ENCODE measurements at regions not wholly inside any gene's neighbourhood (a gene's known extent, or its start where the extent isn't known, plus 50 kb on each side); places are given as distances from the start of the nearest gene placed in this dataset.

GRCh38 chr9:96087669-96088299 lies 212.3 kb downstream of the ERCC6L2 start:
- no peak for DNase-seq (ENCODE audit: low spot score)

DNA sequence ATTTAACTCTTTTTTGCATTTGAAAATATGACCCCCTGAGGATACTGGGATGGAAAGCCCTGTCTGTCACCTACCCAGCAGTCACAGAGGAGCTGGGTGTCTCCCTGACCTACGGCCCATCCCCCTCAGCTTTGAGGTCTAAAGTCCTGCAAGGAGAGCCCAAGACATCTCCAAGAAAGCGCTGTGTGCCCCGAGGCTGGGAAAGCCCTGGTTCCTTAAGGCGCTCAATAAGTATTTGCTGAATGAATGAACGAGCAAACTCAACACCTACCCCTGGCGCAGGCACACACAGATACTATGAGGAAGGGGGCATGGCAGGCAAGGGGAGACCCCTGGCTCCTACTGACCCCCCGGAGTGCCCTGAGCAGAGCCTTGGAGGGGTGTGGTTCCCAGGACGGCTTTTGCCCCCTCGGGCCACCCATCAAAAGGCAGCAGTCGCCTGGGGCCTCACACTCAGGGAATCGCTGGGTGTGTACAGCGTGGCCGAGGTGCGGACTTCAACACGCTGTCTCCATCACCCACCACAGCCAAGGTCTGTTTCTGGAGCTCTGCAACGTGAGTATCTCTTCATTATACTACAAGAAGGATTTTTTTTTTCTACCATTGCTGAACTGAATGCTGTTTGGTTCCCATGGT lies 211.6 kb downstream of the ERCC6L2 start:
- no peak for DNase-seq (ENCODE audit: low spot score)

DNA sequence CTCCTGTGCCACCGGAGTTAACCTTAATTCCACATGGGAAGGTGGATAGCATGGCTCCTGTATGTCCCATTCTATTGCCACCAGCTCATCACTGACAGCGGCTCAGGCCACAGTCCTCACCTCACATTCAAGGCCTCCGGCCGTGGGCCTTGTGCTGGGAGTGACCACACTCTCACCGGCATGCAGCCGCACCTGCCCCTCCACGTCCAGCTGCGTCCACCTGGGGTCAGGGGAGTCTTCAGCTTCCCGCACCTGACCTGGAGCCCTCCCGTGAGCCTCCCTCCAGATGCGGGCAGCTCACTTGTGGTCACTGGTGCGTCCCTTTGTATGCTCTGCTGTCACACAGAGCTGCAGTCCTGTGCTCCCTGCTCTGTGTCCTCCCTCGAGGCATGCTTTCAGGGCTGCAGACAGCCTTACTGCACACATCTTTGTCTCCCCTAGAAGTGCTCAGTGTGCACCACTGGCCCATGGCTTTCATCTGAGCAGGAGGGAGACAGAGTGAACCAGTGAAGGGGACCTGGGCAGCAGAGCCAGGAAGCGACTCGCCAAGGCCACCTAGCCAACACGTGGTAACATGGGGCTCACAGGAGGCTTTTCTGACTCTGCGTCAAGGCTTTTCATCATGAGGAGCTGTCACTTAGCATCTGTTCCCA lies 210.1 kb downstream of the ERCC6L2 start:
- DNase-seq (ENCODE audit: low spot score), result no peak

- DNase-seq (ENCODE audit: low spot score), result no peak
These were observed 208.8 kb downstream of the ERCC6L2 start for GRCh38 chr9:96084331-96084734.

DNA sequence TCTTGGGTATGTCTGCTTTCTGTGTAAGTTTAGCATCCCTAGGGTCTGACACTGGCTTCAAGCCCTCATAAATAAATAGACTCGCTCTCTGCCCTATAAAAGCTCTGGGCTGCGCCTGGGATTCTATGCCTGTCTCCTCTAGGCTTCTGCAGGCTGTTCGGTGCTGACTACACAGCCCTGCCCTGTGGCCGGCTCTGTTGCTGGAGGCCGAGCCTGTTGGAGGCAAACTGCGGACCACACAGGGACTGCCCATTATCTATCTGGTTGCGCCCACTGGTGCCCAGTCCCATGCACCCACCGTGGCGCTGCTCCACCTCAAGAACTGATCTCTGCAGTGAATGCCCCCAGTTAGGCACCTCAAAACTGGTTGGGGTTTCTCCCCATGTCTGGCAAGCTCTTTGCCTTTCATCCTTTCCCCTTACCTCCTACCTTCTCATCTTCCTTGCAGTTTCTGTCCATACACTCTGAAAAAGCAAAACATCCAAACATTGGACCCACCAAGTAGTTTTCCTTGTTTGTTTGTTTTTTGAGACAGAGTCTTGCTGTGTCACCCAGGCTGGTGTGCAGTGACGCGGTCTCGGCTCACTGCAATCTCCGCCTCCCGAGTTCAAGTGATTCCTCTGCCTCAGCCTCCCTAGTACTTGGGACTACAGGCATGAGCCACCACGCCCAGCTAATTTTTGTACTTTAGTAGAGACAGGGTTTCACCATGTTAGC lies 207.2 kb downstream of the ERCC6L2 start:
- DNase-seq (ENCODE audit: low spot score), result no peak

DNA sequence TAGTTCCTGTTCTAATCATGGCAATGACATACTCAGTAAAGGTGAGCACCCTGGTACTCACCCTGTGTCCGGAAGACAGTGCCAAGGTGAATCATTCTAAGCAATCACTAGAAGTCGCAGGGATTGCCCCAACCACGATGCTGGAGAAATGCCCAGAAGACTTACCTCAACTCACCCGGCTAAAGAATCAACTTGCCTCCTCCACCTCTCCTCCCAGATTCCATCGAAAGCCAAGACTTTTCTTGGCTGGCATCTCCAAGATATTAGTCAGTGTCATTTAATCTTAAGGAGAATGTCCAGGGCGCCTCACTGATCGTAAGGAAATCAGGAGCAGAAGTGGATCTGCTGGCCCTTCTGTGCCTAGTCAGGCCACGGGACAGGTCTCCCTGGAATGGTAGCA lies 204.9 kb downstream of the ERCC6L2 start:
- DNase-seq (ENCODE audit: low spot score), result peak; percentile 23

GRCh38 chr9:96079779-96080178 lies 204.3 kb downstream of the ERCC6L2 start:
- DNase-seq (ENCODE audit: low spot score), result no peak

DNA sequence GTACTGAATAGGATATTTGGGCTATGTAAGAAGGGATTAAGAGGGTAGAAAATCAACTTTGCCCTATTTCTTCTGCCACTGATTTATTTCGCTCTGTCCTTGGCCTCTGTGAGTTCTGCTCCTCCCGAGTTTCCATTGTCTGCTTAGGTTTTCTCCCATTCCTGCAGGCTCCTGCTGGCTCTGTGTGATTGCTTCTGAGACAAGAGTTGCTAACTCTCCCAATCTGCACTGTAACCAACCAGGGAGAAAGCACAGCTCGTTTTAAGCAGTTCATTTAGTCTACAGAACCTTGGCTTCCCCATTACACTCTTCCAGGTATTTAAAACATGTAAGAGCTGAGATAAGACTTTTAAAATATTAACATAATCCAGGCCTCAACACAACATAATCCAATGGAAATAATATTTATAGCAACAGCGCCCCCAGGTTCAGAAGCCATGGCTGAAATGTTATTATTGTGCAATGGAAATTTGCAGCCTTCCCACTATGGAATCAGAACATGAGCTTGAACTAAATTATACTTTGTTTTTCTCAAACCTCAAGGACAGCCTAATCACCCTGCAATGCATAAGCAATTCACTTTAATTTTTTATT lies 203.5 kb downstream of the ERCC6L2 start:
- no peak for DNase-seq (ENCODE audit: low spot score)

GRCh38 chr9:96075757-96076156 lies 200.3 kb downstream of the ERCC6L2 start:
- DNase-seq (ENCODE audit: low spot score), result no peak

GRCh38 chr9:96075111-96075510 lies 199.6 kb downstream of the ERCC6L2 start:
- no peak for DNase-seq (ENCODE audit: low spot score)

- no peak for DNase-seq (ENCODE audit: low spot score)
These were observed 198.3 kb downstream of the ERCC6L2 start for GRCh38 chr9:96073531-96074480.

DNA sequence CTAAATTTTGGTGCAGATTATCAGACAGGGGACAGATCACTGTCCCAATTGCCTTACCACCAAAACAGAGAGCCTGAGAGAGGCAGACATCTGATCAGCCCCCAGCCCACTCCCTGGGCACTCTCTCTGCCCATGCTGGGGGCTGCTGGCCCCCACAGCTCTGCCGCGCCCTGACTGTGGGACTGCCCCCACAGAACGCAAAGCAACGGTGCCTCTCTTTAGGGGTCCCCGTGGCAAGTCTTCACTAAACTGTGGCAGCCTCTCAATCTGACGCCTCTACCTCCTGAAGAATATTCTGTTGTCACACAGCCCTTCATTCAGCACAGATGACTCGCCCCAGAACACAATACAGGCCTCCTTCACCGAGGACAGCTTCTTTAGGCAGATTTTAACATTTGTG lies 197.4 kb downstream of the ERCC6L2 start:
- no peak for DNase-seq (ENCODE audit: low spot score)

- no peak for DNase-seq (ENCODE audit: low spot score)
These were observed 196.3 kb downstream of the ERCC6L2 start for GRCh38 chr9:96071815-96072124.

GRCh38 chr9:96071076-96071814 lies 195.8 kb downstream of the ERCC6L2 start:
- DNase-seq (ENCODE audit: low spot score), result peak; percentile 60

DNA sequence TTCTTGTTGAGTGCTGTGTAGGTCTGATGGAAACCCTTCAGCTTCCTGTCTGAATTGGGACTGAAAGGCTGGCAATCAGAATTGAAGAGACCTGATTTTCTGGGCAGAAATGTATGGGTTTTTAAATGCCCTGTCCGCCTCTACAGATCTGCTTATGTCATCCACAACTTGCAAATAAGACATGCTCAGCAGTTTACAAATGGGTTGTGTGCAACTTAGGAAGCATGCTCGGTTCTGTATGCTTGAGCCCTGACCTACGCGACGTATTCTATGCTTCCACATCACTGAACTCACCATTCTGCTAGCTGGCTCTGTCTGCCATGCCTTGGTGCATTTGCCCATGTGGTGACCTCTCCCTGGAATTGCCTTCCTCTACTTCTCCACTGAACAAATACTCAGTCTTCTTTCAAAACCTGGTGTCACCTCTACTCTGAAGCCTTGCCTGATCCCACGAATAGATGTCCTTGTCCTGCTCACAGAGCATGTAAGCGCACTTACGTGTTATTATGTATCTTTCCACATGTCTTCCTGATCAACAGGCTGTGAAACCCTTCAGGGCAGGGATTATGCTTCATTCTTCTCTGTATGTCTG lies 194.2 kb downstream of the ERCC6L2 start:
- DNase-seq (ENCODE audit: low spot score), result no peak

- DNase-seq (ENCODE audit: low spot score), result no peak
These were observed 193.0 kb downstream of the ERCC6L2 start for GRCh38 chr9:96068511-96068910.

- no peak for DNase-seq (ENCODE audit: low spot score)
These were observed 192.1 kb downstream of the ERCC6L2 start for GRCh38 chr9:96067600-96067999.

DNA sequence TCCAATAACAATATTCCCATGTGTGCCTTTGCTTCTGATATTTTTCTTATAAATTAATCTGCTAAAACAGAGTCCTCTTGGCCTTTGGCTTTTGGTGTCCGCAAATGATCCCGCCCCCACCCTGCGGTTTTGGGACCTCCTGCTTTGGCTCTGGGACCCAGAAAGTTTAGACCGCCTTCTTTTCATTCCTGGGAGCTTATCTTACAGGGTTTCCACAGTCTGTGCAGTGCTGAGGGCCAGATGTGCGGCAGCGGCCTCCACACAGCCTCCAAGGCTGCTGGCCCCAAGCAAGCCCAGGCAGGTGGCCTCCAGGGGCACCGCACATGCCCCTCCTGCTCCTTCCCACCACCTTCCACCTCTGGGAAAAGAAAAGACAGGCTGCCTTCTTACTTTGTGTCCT lies 191.5 kb downstream of the ERCC6L2 start:
- DNase-seq (ENCODE audit: low spot score), result no peak

DNA sequence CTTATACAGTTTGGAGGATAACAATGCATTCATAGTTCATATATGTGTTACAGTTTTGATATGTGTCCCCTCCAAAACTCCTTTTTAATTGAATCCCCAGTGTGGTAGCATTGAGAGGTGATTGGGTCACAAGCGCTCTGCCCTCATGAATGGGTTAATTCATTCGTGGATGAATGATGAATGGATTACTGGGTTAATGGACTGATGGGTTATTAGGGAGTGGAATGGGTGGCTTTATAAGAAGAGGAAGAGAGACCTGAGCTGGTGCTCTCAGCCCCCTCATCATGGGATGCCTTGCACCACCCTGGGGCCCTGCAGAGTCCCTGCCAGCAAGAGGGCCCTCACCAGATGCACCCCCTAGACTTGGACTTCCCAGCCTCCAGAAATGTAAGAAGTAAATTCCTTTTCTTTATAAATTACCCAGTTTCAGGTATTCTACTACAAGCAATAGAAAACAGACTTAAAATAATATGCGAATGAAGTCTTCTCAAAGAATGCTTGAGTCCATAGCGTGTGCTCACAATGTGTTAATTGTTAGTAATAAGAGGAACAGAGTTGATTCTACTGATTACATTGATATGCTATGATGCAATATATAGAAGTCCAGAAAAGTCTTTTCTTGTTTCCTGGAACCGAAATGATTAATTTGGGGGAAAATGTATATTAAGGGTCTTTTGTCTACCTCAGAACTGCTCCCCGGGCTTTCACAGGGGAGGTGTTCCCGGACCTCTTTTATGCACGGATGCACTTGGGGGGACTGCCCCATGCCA lies 190.2 kb downstream of the ERCC6L2 start:
- DNase-seq (ENCODE audit: low spot score), result no peak
